HepG2 (cell line): ENCODE measurements at regions not wholly inside any gene's neighbourhood (a gene's known extent, or its start where the extent isn't known, plus 50 kb on each side); places are given as distances from the start of the nearest gene placed in this dataset.

Experiments used
- CHD2 ChIP-seq: IDR thresholded peaks from 2 replicates; pipeline ENCODE4 v1.6.1; 2011; ENCODE audit warnings: low read depth, low read length, improper control_type of control experiment
- ELF3 ChIP-seq: IDR thresholded peaks from 2 replicates; pipeline ENCODE4 v1.6.1; 2016; ENCODE audit warnings: missing genetic modification reagents, missing compliant biosample characterization
- GATAD2A ChIP-seq: IDR thresholded peaks from 2 replicates; pipeline ENCODE4 v1.6.1; 2016
- HMG20A ChIP-seq: IDR thresholded peaks from 2 replicates; pipeline ENCODE4 v1.6.1; 2016; ENCODE audit warnings: borderline replicate concordance
- JUND ChIP-seq: sonication (generic); formaldehyde crosslinking; IDR thresholded peaks from 2 replicates; pipeline ENCODE4 v1.8.0; 2022; ENCODE audit warnings: mild to moderate bottlenecking, missing genetic modification reagents
- KAT2B ChIP-seq: fragments of 150-350 bp; IDR thresholded peaks from 2 replicates; pipeline ENCODE4 v1.6.1; 2014; ENCODE audit warnings: low read depth, low read length, borderline replicate concordance
- MED1 ChIP-seq: sonication (generic); formaldehyde crosslinking; IDR thresholded peaks from 2 replicates; pipeline ENCODE4 v1.4.0; 2020; ENCODE audit warnings: missing genetic modification reagents
- MXD4 ChIP-seq: IDR thresholded peaks from 2 replicates; pipeline ENCODE4 v1.6.1; 2016; ENCODE audit warnings: mild to moderate bottlenecking, missing biosample characterization, missing genetic modification reagents
- PAWR ChIP-seq: sonication (generic); formaldehyde crosslinking; IDR thresholded peaks from 2 replicates; pipeline ENCODE4 v1.4.0; 2020; ENCODE audit warnings: missing genetic modification reagents, mild to moderate bottlenecking, borderline replicate concordance
- PHF20 ChIP-seq: sonication (generic); formaldehyde crosslinking; IDR thresholded peaks from 2 replicates; pipeline ENCODE4 v1.5.0; 2020; ENCODE audit warnings: mild to moderate bottlenecking, missing genetic modification reagents
- RARA ChIP-seq: IDR thresholded peaks from 2 replicates; pipeline ENCODE4 v1.6.1; 2016; ENCODE audit warnings: missing genetic modification reagents, missing compliant biosample characterization
- RFX1 ChIP-seq: fragments of 450-650 bp; IDR thresholded peaks from 2 replicates; pipeline ENCODE4 v1.6.1; 2017
- SAP130 ChIP-seq: IDR thresholded peaks from 2 replicates; pipeline ENCODE4 v1.6.1; 2016; ENCODE audit warnings: low read depth
- TCF12 ChIP-seq, 2 experiments: fragments of 450-650 bp in 1 of 2; sonication (generic) in 1 of 2; formaldehyde crosslinking in 1 of 2; IDR thresholded peaks; 2 replicates each; pipeline versions ENCODE4 v1.6.1 to v1.8.0; 2017 to 2022; ENCODE audit warnings: antibody characterized with exemption in 1 of 2, mild to moderate bottlenecking in 1 of 2, missing genetic modification reagents in 1 of 2, moderate library complexity in 1 of 2
- TEAD3 ChIP-seq: optimal IDR thresholded peaks from 2 replicates; pipeline ENCODE3; 2016; ENCODE audit warnings: borderline replicate concordance
- ZNF232 ChIP-seq: sonication (generic); formaldehyde crosslinking; IDR thresholded peaks from 2 replicates; pipeline ENCODE4 v1.4.0; 2020; ENCODE audit warnings: missing genetic modification reagents, borderline replicate concordance
- ZSCAN12 ChIP-seq: sonication (generic); formaldehyde crosslinking; IDR thresholded peaks from 2 replicates; pipeline ENCODE4 v1.9.0; 2021; ENCODE audit warnings: mild to moderate bottlenecking, missing genetic modification reagents
- TF ChIP-seq, protein P1 (sequence below): sonication (generic); formaldehyde crosslinking; IDR thresholded peaks from 2 replicates; pipeline ENCODE4 v1.4.0; 2020; ENCODE audit warnings: missing genetic modification reagents
- TF ChIP-seq, protein P2 (sequence below), 2 experiments: sonication (generic) in 1 of 2; formaldehyde crosslinking in 1 of 2; IDR thresholded peaks; 2 replicates each; pipeline versions ENCODE4 v1.5.1 to v1.6.1; 2011 to 2020; ENCODE audit warnings: borderline replicate concordance in 1 of 2, low read depth in 1 of 2, low read length in 1 of 2, mild to moderate bottlenecking in 1 of 2, missing genetic modification reagents in 1 of 2, moderate library complexity in 1 of 2
- TF ChIP-seq, protein P3 (sequence below): sonication (generic); formaldehyde crosslinking; IDR thresholded peaks from 2 replicates; pipeline ENCODE4 v1.5.1; 2020; ENCODE audit warnings: missing genetic modification reagents, mild to moderate bottlenecking, borderline replicate concordance
- TF ChIP-seq, protein P4 (sequence below): sonication (generic); formaldehyde crosslinking; IDR thresholded peaks from 2 replicates; pipeline ENCODE4 v1.5.1; 2020; ENCODE audit warnings: missing genetic modification reagents, mild to moderate bottlenecking, borderline replicate concordance
- TF ChIP-seq, protein P5 (sequence below): sonication (generic); formaldehyde crosslinking; IDR thresholded peaks from 2 replicates; pipeline ENCODE4 v1.5.0; 2020; ENCODE audit warnings: missing genetic modification reagents
- TF ChIP-seq, protein P6 (sequence below): IDR thresholded peaks from 2 replicates; pipeline ENCODE4 v1.6.1; 2016

DNA sequence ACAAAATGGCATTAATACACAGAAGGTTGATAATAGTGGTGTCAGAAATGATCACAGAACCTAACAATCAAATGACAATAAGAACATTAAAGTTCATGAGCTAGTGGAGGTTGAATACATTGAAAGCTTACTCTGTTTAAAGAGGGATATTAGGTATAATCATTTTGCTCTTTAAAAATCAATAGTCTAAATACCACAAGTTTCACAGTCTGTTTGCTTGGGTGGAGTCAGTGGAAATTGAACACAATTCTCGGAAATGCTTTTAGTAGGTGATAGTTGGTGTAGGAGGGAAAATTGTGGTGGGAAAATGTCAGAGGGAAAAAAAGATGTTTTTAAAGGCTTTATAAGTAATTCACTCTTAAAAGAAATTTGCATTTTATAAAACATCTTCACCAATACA, 197.1 kb downstream of the GLUD2 start (continued):
- no peak for TF ChIP-seq MXD4 (CRISPR knock-in tag)
- peak; percentile 48 for TF ChIP-seq RARA (CRISPR knock-in tag)
- no peak for TF ChIP-seq ZNF232 (CRISPR knock-in tag)
- TF ChIP-seq TEAD3 (CRISPR knock-in tag): no peak
- TF ChIP-seq CHD2: no peak
- peak; percentile 71; the same call in 1 of the 2 replicates for TF ChIP-seq HMG20A
- 0 out of 2 replicates have a peak, but pooled peaks have one; percentile 32 for TF ChIP-seq MED1 (CRISPR knock-in tag)
- peak; percentile 45; the same call in 1 of the 2 replicates for TF ChIP-seq KAT2B
- TF ChIP-seq, protein P1, sequence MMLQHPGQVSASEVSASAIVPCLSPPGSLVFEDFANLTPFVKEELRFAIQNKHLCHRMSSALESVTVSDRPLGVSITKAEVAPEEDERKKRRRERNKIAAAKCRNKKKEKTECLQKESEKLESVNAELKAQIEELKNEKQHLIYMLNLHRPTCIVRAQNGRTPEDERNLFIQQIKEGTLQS (CRISPR knock-in tag): no peak
- TF ChIP-seq, protein P2, sequence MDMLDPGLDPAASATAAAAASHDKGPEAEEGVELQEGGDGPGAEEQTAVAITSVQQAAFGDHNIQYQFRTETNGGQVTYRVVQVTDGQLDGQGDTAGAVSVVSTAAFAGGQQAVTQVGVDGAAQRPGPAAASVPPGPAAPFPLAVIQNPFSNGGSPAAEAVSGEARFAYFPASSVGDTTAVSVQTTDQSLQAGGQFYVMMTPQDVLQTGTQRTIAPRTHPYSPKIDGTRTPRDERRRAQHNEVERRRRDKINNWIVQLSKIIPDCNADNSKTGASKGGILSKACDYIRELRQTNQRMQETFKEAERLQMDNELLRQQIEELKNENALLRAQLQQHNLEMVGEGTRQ (IDR thresholded peaks at IDR 0.05; ENCODE audit: low read depth, low read length): no peak
- TF ChIP-seq, protein P2 (CRISPR knock-in tag; IDR thresholded peaks at IDR 0.05; ENCODE audit: borderline replicate concordance): no peak
- TF ChIP-seq, protein P3, sequence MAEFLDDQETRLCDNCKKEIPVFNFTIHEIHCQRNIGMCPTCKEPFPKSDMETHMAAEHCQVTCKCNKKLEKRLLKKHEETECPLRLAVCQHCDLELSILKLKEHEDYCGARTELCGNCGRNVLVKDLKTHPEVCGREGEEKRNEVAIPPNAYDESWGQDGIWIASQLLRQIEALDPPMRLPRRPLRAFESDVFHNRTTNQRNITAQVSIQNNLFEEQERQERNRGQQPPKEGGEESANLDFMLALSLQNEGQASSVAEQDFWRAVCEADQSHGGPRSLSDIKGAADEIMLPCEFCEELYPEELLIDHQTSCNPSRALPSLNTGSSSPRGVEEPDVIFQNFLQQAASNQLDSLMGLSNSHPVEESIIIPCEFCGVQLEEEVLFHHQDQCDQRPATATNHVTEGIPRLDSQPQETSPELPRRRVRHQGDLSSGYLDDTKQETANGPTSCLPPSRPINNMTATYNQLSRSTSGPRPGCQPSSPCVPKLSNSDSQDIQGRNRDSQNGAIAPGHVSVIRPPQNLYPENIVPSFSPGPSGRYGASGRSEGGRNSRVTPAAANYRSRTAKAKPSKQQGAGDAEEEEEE (CRISPR knock-in tag): no peak
- TF ChIP-seq TCF12 (IDR thresholded peaks at IDR 0.05): no peak
- no peak for TF ChIP-seq TCF12 (CRISPR knock-in tag; IDR thresholded peaks at IDR 0.05)
- TF ChIP-seq, protein P4, sequence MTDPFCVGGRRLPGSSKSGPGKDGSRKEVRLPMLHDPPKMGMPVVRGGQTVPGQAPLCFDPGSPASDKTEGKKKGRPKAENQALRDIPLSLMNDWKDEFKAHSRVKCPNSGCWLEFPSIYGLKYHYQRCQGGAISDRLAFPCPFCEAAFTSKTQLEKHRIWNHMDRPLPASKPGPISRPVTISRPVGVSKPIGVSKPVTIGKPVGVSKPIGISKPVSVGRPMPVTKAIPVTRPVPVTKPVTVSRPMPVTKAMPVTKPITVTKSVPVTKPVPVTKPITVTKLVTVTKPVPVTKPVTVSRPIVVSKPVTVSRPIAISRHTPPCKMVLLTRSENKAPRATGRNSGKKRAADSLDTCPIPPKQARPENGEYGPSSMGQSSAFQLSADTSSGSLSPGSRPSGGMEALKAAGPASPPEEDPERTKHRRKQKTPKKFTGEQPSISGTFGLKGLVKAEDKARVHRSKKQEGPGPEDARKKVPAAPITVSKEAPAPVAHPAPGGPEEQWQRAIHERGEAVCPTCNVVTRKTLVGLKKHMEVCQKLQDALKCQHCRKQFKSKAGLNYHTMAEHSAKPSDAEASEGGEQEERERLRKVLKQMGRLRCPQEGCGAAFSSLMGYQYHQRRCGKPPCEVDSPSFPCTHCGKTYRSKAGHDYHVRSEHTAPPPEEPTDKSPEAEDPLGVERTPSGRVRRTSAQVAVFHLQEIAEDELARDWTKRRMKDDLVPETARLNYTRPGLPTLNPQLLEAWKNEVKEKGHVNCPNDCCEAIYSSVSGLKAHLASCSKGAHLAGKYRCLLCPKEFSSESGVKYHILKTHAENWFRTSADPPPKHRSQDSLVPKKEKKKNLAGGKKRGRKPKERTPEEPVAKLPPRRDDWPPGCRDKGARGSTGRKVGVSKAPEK (CRISPR knock-in tag): no peak
- TF ChIP-seq ZSCAN12 (CRISPR knock-in tag): no peak
- TF ChIP-seq PHF20 (CRISPR knock-in tag): no peak
- TF ChIP-seq SAP130: 0 out of 2 replicates have a peak, but pooled peaks have one; percentile 15
- no peak for TF ChIP-seq PAWR
- TF ChIP-seq, protein P5, sequence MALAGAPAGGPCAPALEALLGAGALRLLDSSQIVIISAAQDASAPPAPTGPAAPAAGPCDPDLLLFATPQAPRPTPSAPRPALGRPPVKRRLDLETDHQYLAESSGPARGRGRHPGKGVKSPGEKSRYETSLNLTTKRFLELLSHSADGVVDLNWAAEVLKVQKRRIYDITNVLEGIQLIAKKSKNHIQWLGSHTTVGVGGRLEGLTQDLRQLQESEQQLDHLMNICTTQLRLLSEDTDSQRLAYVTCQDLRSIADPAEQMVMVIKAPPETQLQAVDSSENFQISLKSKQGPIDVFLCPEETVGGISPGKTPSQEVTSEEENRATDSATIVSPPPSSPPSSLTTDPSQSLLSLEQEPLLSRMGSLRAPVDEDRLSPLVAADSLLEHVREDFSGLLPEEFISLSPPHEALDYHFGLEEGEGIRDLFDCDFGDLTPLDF: no peak
- TF ChIP-seq, protein P6, sequence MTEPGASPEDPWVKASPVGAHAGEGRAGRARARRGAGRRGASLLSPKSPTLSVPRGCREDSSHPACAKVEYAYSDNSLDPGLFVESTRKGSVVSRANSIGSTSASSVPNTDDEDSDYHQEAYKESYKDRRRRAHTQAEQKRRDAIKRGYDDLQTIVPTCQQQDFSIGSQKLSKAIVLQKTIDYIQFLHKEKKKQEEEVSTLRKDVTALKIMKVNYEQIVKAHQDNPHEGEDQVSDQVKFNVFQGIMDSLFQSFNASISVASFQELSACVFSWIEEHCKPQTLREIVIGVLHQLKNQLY (CRISPR knock-in tag): no peak
- 0 out of 2 replicates have a peak, but pooled peaks have one; percentile 15 for TF ChIP-seq ELF3 (CRISPR knock-in tag)
- no peak for TF ChIP-seq RFX1
- no peak for TF ChIP-seq JUND (CRISPR knock-in tag)
- TF ChIP-seq GATAD2A (CRISPR knock-in tag): peak; percentile 68
